Heart left ventricle (tissue), 16 donors: ENCODE measurements at regions not wholly inside any gene's neighbourhood (a gene's known extent, or its start where the extent isn't known, plus 50 kb on each side); places are given as distances from the start of the nearest gene placed in this dataset.
"Not testable (repeated sequence)": the region's sequence is repeated elsewhere in the genome, so short reads cannot be mapped to it uniquely, and the experiment has no call there.

Experiments used
- ATAC-seq, 4 donors: fragments of 200-7000 bp; cut with Tn5 transposase; one replicate each; pipeline ENCODE4 v1.9.1; 2020 to 2022; ENCODE audit warnings: moderate library complexity in 4 of 4, mild to moderate bottlenecking in 3 of 4, moderate number of reproducible peaks in 1 of 4
- DNase-seq, 5 donors: peaks; one replicate each; pipeline ENCODE4 v3.0.0-alpha.2; 2020
- H3K27ac ChIP-seq, 12 donors: fragments of 200-600 bp; sonication (generic) in 4 of 12; one replicate each; pipeline versions ENCODE4 v1.5.0 to v1.8.0; 2016 to 2022; ENCODE audit warnings: mild to moderate bottlenecking in 2 of 12
- H3K27me3 ChIP-seq, 9 donors: fragments of 200-600 bp; sonication (generic) in 2 of 9; one replicate each; pipeline versions ENCODE4 v1.5.1 to v1.8.0; 2016 to 2022; ENCODE audit warnings: mild to moderate bottlenecking in 3 of 9
- H3K36me3 ChIP-seq, 9 donors: fragments of 200-600 bp; sonication (generic) in 2 of 9; one replicate each; pipeline versions ENCODE4 v1.5.0 to v1.8.0; 2018 to 2022; ENCODE audit warnings: mild to moderate bottlenecking in 2 of 9
- H3K4me1 ChIP-seq, 12 donors: fragments of 200-600 bp; sonication (generic) in 4 of 12; one replicate each; pipeline versions ENCODE4 v1.5.0 to v1.8.0; 2016 to 2022; ENCODE audit warnings: mild to moderate bottlenecking in 3 of 12
- H3K4me3 ChIP-seq, 12 donors: fragments of 200-600 bp; sonication (generic) in 4 of 12; one replicate each; pipeline versions ENCODE4 v1.5.0 to v1.8.0; 2017 to 2022; ENCODE audit warnings: mild to moderate bottlenecking in 9 of 12, moderate library complexity in 4 of 12
- H3K9me3 ChIP-seq, 12 donors: fragments of 200-600 bp; sonication (generic) in 4 of 12; one replicate each; pipeline versions ENCODE4 v1.5.0 to v1.8.0; 2016 to 2022; ENCODE audit warnings: mild to moderate bottlenecking in 1 of 12
- CTCF ChIP-seq, 12 donors: fragments of 200-600 bp; sonication (generic) in 4 of 12; IDR thresholded peaks; one replicate each; pipeline versions ENCODE4 v1.5.0 to v1.8.0; 2018 to 2022; ENCODE audit warnings: antibody characterized with exemption in 12 of 12, mild to moderate bottlenecking in 5 of 12
- POLR2A ChIP-seq, 2 donors: fragments of 450-650 bp; IDR thresholded peaks; one replicate each; pipeline ENCODE4 v1.6.1; 2017; ENCODE audit warnings: antibody characterized with exemption in 2 of 2, mild to moderate bottlenecking in 2 of 2, moderate library complexity in 2 of 2
- WGBS, 4 donors: extraction: QIAGEN DNeasy Blood & Tissue Kit in 2 of 4; methylation state at CpG; one replicate each; pipeline versions ENCODE4 v1.1.5 to v1.1.7; 2013 to 2018; 5-methylcytosine and 5-hydroxymethylcytosine counted together
- intact Hi-C, 10 donors: fragments of 100-400 bp; cut with DNase I; formaldehyde crosslinking; loops; one replicate each; pipeline versions ENCODE4 v1.11.1 to v1.14.2; 2022
- donor health status: ischemic (EF 13 %, LVEDD 7.1; RV severe dilation, severe dysfunction).
- donor health status: healthy with polysubstance abuse.
- donor health status: DM: no; HTN: yes; CAD: no.
- donor health status: DM: no; HTN: no; CAD: no.
- donor health status: ischemic (EF 25% LVEDD 6.9; RV normal size, moderate dysfunction).
- donor health status: ischemic (EF 25% LVEDD 5.7; RV mildly dilated, moderate dysfunction).
- donor health status: healthy.
- donor health status: DM: yes; HTN: yes; CAD: no.
- donor health status: ischemic (EF 35%, LVEDD 5.7; RV mildly dilated, moderate dysfunction).
- donor health status: nonischemic (EF 11% LVEDD 7.7; RV severe dilation, severe dysfunction).
- donor health status: DM: yes; HTN: yes; CAD: no.
- donor health status: PGD.
- donor health status: ischemic (EF 29% LVEDD 5.4; RV normal size, mild dysfunction).
- donor health status: nonischemic (EF 23%, LVEDD 6.1; RV moderate dilation, normal function).

GRCh38 chr7:145795132-145795531 is 321.5 kb upstream of the CNTNAP2 start:
- peaks cover 0 to 6% (median 0%) of the 10 kb centered on the region in 12 donors for H3K9me3 ChIP-seq
- H3K27ac ChIP-seq = no peak overlapping the region
- H3K27me3 ChIP-seq = no peaks in the 10 kb centered on the region
- no peak overlapping the region for H3K4me3 ChIP-seq
- ATAC-seq (no peak), DNase-seq (no peak)
- H3K4me1 ChIP-seq = no peaks in the 10 kb centered on the region
- TF ChIP-seq CTCF (IDR thresholded peaks at IDR 0.05) (no peak), POLR2A (IDR thresholded peaks at IDR 0.05) (no peak)
- no peaks in the 10 kb centered on the region for H3K36me3 ChIP-seq
- intact Hi-C loops = no loop called here

GRCh38 chr7:145784809-145785780 is 331.5 kb upstream of the CNTNAP2 start:
- DNase-seq (no peak), ATAC-seq (no peak)
- Histone ChIP-seq H3K9me3 (peaks cover 0 to 13% (median 0%) of the 10 kb centered on the region in 12 donors), H3K36me3 (no peaks in the 10 kb centered on the region), H3K4me3 (no peak overlapping the region), H3K4me1 (no peaks in the 10 kb centered on the region), H3K27me3 (no peaks in the 10 kb centered on the region), H3K27ac (no peak overlapping the region)
- 90 to 92% (median 91%) methylated on average over 20 of the region's 20 CpGs for WGBS, 4 donors
- intact Hi-C loops = no loop called here
- no peak for TF ChIP-seq POLR2A (IDR thresholded peaks at IDR 0.05)
- no peak for TF ChIP-seq CTCF (IDR thresholded peaks at IDR 0.05)

GRCh38 chr7:145781388-145781787 is 335.2 kb upstream of the CNTNAP2 start:
- peaks cover 0 to 13% (median 0%) of the 10 kb centered on the region in 12 donors for H3K9me3 ChIP-seq
- intact Hi-C loops, H3K4me3 ChIP-seq, DNase-seq, H3K4me1 ChIP-seq, H3K36me3 ChIP-seq, H3K27me3 ChIP-seq, H3K27ac ChIP-seq, ATAC-seq: not testable (repeated sequence)
- 62 to 69% (median 65%) methylated on average over 2 of the region's 2 CpGs for WGBS, 4 donors

GRCh38 chr7:145779140-145779539 is 337.5 kb upstream of the CNTNAP2 start:
- H3K9me3 ChIP-seq = peaks cover 0 to 13% (median 0%) of the 10 kb centered on the region in 12 donors
- no peak overlapping the region for H3K4me3 ChIP-seq
- intact Hi-C loops = no loop called here
- 58 to 65% (median 60%) methylated on average over 2 of the region's 2 CpGs for WGBS, 4 donors
- no peak for DNase-seq
- no peaks in the 10 kb centered on the region for H3K27me3 ChIP-seq
- TF ChIP-seq CTCF (IDR thresholded peaks at IDR 0.05) = no peak
- no peak for TF ChIP-seq POLR2A (IDR thresholded peaks at IDR 0.05)
- H3K4me1 ChIP-seq = no peaks in the 10 kb centered on the region
- no peak overlapping the region for H3K27ac ChIP-seq
- ATAC-seq = no peak
- no peaks in the 10 kb centered on the region for H3K36me3 ChIP-seq
